Kidney epithelial cell (primary cell): ENCODE measurements at regions not wholly inside any gene's neighbourhood (a gene's known extent, or its start where the extent isn't known, plus 50 kb on each side); places are given as distances from the start of the nearest gene placed in this dataset.
"Not testable (repeated sequence)": the region's sequence is repeated elsewhere in the genome, so short reads cannot be mapped to it uniquely, and the experiment has no call there.

Experiments
- DNase-seq: peaks from one replicate; pipeline ENCODE4 v3.0.0-alpha.2; 2010; ENCODE audit warnings: low read depth
- H3K27me3 ChIP-seq: 2 replicates; pipeline ENCODE4 v1.6.0; 2011; ENCODE audit warnings: low read length; ENCODE audit not compliant: control insufficient read depth, insufficient read depth
- H3K36me3 ChIP-seq: 2 replicates; pipeline ENCODE4 v1.5.1; 2011; ENCODE audit warnings: low read length; ENCODE audit not compliant: control insufficient read depth, insufficient read depth
- H3K4me3 ChIP-seq: 2 replicates; pipeline ENCODE4 v1.5.1; 2011; ENCODE audit warnings: low read depth, mild to moderate bottlenecking, control low read depth, low read length
- CTCF ChIP-seq: IDR thresholded peaks from 2 replicates; pipeline ENCODE4 v1.5.1; 2011; ENCODE audit warnings: mild to moderate bottlenecking, moderate library complexity, low read length, control low read depth, inconsistent platforms; ENCODE audit not compliant: insufficient read depth, poor library complexity, severe bottlenecking

- Histone ChIP-seq H3K4me3 (no peak overlapping the region), H3K27me3 (no peaks in the 10 kb centered on the region), H3K36me3 (no peaks in the 10 kb centered on the region)
- no peak for DNase-seq
- TF ChIP-seq CTCF: no peak
Observed at GRCh38 chr4:189613207-189613606, 327.5 kb upstream of the FRG1 start.

- H3K27me3 ChIP-seq: no peaks in the 10 kb centered on the region
- TF ChIP-seq CTCF: no peak
- DNase-seq: no peak
- no peak overlapping the region for H3K4me3 ChIP-seq
- no peaks in the 10 kb centered on the region for H3K36me3 ChIP-seq
Observed at GRCh38 chr4:189615217-189615663, 325.4 kb upstream of the FRG1 start.

- not testable (repeated sequence) for H3K36me3 ChIP-seq, DNase-seq, H3K27me3 ChIP-seq, H3K4me3 ChIP-seq
Observed at GRCh38 chr4:189617741-189618140, 322.9 kb upstream of the FRG1 start.

GRCh38 chr4:189619441-189620250, 321.0 kb upstream of the FRG1 start:
- not testable (repeated sequence) for H3K27me3 ChIP-seq, DNase-seq, H3K36me3 ChIP-seq, H3K4me3 ChIP-seq

- DNase-seq, H3K27me3 ChIP-seq, H3K4me3 ChIP-seq, H3K36me3 ChIP-seq: not testable (repeated sequence)
Observed at GRCh38 chr4:189622574-189622973, 318.1 kb upstream of the FRG1 start.

- H3K4me3 ChIP-seq, DNase-seq, H3K36me3 ChIP-seq, H3K27me3 ChIP-seq: not testable (repeated sequence)
Observed at GRCh38 chr4:189627041-189627440, 313.6 kb upstream of the FRG1 start.

GRCh38 chr4:189629733-189630132, 310.9 kb upstream of the FRG1 start:
- H3K27me3 ChIP-seq, H3K4me3 ChIP-seq, DNase-seq, H3K36me3 ChIP-seq: not testable (repeated sequence)

- not testable (repeated sequence) for H3K4me3 ChIP-seq, H3K27me3 ChIP-seq, DNase-seq, H3K36me3 ChIP-seq
Observed at GRCh38 chr4:189630913-189631567, 309.6 kb upstream of the FRG1 start.

GRCh38 chr4:189631568-189631916, 309.1 kb upstream of the FRG1 start:
- DNase-seq, H3K4me3 ChIP-seq, H3K27me3 ChIP-seq, H3K36me3 ChIP-seq: not testable (repeated sequence)

- H3K36me3 ChIP-seq, H3K4me3 ChIP-seq, DNase-seq, H3K27me3 ChIP-seq: not testable (repeated sequence)
Observed at GRCh38 chr4:189650436-189650835, 290.2 kb upstream of the FRG1 start.

GRCh38 chr4:189653130-189653653, 287.5 kb upstream of the FRG1 start:
- H3K36me3 ChIP-seq: not testable (repeated sequence)

GRCh38 chr4:189653983-189654382, 286.7 kb upstream of the FRG1 start:
- H3K4me3 ChIP-seq, H3K36me3 ChIP-seq, H3K27me3 ChIP-seq, DNase-seq: not testable (repeated sequence)

More at GRCh38 chr4:189653130-189653653, 287.5 kb upstream of the FRG1 start:
- H3K27me3 ChIP-seq, DNase-seq, H3K4me3 ChIP-seq: not testable (repeated sequence)

- H3K4me3 ChIP-seq, H3K36me3 ChIP-seq, DNase-seq, H3K27me3 ChIP-seq: not testable (repeated sequence)
Observed at GRCh38 chr4:189654396-189654795, 286.3 kb upstream of the FRG1 start.
